ENCODE measurements at regions not wholly inside any gene's neighbourhood (a gene's known extent, or its start where the extent isn't known, plus 50 kb on each side); places are given as distances from the start of the nearest gene placed in this dataset.

- no peak for FAIRE-seq
Observed at GRCh38 chr4:57554556-57555092, 444.4 kb upstream of the IGFBP7 start.

DNA sequence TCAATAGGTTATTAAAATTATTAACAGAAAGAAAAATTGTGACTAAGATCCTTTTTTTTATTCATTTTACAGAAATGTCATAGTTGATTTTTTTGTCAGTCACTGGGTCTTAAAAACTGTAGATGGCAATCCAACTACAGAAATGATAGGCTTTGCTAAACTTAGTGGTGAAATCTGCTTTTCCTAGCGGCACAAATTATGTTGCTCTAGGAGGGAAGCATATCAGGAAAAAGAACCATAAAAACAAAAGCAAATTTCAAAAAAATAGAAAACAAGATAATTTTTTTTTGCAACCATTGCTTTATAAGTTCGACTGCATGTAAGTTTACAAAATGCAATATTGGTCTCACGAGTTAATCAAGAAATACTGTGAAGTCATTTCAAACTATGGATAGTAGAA, 443.5 kb upstream of the IGFBP7 start:
- no peak for FAIRE-seq

DNA sequence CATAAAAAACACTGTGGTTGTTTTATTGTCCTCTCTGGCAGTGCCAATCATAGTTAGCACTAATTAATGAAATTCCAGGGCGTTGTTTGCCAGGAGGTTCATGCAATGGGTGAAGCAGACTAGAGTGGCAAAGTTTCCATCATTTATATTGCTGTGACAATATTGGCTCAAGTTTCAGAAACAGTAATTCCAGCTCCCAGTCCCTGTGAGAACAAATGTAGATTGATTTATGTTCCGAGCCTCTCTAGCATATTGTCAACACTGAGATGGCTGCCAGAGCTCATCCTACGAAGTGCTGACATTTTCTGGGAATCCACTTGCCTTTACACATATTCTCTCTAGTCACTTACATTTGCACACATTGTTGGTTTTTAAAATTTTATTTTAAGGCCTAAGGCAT, 440.0 kb upstream of the IGFBP7 start:
- FAIRE-seq, result no peak

DNA sequence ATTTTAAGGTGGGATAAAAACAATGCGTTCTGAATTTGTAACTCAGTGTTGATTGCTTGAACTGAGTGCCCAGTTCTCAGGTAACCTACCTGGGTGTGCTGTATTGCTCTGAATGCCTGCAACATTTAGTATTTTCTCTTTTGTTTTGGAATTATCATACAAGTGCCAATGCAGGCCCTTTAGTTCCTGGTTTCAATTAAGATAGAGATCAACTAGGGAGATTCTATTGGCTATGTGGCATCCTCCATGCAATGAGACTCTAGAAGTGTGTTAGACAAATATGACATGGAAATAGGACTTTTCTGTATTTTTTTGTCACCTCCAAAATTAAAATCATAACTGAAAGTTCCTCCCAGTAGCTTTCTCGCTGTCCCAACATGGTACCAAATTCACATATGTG, 438.7 kb upstream of the IGFBP7 start:
- FAIRE-seq, result no peak

DNA sequence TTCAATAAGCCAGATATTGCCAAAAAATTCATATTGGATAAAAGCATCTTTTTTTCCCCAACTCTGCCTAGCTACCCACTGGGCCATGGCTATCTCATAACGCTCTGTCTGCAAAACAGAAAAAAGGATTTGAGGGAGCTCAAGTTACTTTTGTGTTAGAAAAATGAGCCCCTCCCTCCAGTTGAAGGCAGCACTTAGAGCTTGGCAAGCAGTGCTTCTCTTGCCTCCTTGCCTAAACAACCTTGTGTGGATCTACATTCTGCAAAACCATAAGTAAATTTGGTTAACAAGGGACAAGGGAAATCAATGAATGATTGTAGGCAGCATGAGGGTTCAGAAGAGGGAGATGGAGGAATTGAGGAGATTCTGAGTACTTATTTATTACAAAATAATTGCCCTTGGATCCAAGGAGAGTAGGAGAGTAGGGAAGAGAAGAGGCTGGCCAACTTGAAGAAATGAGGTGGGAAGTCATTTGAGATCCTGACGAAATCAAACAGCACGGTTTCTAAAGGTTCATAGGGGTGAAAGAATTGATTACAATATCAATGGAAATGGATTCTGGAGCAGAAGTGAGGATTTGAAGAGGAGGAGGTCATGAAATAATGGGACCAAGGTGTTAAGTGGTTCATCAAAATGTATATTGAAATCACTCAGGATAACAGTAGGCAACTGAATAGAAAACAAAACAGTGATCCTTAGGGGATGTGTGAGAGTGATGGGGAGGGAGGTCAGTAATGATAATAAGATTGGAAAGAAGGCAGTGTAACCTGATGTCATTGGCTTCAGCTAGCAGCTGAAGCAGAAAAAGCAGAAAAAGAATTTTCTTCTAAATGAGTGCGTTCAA, 434.8 kb upstream of the IGFBP7 start:
- FAIRE-seq, result no peak

GRCh38 chr4:57504797-57505530, 394.8 kb upstream of the IGFBP7 start:
- FAIRE-seq, result no peak

GRCh38 chr4:57504139-57504538, 394.0 kb upstream of the IGFBP7 start:
- FAIRE-seq, result no peak

DNA sequence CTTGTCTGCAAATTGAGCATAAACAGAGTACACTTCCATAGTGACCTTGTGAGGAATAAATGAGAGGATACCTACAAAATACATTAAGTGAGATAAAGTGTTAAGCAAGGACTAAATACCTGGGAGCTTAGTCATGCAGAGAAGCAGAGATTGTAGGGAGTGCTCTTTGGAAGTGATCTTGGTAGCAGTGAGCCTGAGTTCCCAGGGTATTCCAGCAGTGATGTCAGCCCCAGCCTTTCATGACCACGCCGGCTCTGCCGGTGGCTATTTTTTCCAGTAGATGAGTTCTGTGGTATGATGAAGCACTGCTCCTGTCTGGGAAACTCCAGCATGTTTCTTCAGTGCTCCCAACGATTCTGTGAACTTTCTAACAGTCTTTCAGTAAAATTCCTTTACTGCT, 391.5 kb upstream of the IGFBP7 start:
- no peak for FAIRE-seq

DNA sequence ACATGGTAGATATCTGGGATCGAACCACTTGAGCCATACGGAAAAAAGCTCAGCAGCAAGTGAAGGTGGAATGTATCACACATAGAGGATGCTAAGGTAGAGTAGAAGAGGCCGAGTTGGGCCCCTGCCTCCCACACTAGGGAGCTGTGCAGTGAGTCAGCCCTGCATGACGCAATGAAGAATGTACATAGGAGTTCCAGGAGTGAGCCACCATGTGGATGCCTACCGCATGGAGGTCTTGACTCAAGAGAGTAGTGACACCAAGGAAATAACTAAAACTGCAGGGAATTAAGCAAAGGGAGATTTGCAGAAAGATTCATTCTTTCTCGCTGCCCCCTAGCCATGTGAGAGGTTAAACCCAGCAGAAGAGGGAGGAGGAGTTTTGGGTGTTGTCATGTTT, 389.6 kb upstream of the IGFBP7 start:
- FAIRE-seq, result no peak

GRCh38 chr4:57498251-57498650, 388.1 kb upstream of the IGFBP7 start:
- FAIRE-seq, result no peak

- FAIRE-seq, result no peak
Observed at GRCh38 chr4:57496697-57497471, 386.7 kb upstream of the IGFBP7 start.

- FAIRE-seq, result no peak
Observed at GRCh38 chr4:57494821-57495220, 384.6 kb upstream of the IGFBP7 start.

DNA sequence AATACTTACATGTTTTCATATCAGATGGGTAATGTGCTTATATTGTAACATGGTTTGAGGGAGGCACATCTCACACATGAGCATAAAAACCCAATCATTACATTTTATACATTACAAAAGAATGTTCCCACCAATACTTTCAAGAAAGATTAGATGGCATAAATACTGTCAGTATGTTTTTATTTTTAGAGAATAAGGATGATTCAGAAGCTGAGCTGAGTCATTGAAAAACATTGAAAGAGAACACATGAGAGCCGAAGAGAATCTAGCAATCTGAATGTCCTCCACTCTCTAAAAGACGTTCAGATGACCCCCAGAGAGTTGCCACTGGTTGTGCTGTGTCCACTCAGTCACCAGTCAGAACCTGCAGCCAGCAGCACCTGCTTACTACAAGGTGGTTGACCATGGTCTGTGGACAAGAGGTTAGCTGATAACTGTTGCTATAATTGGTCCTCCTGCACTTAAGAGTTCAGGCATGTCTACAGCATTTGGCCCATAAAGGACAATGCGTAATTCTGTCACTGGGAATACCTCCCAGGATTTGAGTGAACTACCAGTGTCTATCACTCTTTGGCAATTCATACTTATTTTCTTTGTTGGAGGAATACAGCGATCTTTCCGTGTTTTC, 382.2 kb upstream of the IGFBP7 start:
- no peak for FAIRE-seq

GRCh38 chr4:57491388-57491787, 381.2 kb upstream of the IGFBP7 start:
- no peak for FAIRE-seq

GRCh38 chr4:57490520-57491255, 380.5 kb upstream of the IGFBP7 start:
- no peak for FAIRE-seq

GRCh38 chr4:57488366-57489162, 378.4 kb upstream of the IGFBP7 start:
- FAIRE-seq, result no peak

GRCh38 chr4:57475424-57475823, 365.2 kb upstream of the IGFBP7 start:
- no peak for FAIRE-seq

DNA sequence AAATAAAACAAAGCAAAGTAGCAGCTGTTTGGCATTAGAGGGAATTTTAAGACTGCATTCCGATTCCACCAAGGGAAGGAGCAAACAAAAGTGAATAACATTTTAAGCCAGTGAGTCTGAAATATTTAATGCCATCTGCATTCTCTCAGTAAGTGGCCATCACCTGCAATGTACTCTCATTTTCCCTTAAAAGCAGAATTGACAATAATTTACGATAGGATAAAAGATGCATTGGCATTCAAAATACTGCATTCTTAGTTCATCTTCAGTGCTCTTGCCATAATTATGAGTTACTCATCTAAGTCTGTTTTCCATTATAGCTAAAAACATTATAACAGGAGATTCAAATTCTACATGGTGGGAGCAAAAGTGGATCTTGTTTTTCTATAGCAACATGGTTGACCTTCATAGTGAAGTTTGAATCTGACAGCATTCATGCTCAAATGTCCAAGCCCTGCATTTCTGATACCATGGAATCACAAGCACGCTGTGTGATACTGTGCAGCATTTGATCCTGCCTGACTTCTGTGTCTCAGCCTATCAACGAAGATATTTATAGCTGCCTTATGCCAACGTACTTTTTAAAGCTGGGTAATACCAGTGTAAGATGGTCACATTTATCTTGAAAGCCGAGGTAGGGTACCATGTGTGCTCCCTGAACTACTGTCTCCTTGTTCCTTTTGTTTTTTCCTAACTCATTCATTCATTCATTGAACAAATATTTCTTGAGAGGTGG, 355.3 kb upstream of the IGFBP7 start:
- no peak for FAIRE-seq

DNA sequence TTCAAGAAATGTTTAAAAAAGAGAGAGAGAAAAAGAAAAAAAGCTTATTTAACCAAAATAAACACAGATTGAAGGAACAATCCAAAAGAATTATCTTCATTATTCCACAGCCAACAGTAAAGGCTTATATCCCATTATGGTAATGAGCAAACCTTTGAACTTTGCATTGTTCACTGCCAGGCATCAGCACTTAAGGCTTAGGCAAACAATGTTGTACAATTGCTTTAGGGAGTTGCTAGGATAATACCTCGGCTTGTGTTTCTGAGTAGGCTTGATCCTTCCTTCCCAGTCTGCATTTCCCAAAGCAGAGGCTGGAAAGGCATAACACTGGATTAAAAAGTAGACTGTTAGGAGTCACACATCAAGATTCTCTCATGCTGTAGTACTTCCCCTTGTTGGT, 352.7 kb upstream of the IGFBP7 start:
- FAIRE-seq, result no peak

DNA sequence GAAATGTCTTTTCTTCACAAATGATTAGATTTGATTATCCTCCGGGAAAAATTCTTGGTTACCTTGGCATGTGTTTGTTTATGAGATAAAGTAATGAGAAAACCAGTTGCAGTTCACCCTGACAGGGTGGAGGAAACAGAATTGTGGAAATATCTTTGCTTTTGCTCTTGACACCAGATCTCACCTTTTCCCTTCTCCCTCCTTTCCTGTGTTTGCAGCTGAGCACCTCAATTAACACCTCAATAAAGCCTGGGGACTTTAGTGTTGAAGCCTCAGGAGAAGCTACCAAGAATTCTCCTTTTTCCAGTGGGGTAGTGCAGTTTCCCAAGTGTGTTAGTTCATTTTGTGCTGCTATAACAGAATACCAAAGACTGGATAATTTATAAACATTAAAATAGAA, 350.8 kb upstream of the IGFBP7 start:
- FAIRE-seq, result no peak

DNA sequence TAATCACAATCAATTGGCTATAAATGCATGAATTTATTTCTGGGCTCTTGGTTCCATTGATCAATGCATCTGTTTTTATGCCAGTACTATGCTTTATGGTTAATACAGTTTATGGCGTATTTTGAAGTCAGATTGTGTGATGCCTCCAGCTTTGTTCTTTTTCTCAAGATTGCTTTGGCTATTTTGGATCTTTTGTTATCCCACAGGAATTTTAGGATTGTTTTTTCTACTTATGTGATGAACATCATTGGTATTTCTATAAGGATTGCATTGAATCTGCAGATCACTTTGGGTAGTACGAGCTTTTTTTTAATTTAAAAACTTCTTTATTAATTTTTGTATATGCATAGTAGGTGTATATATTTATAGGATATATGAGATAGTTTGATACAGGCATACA, 338.7 kb upstream of the IGFBP7 start:
- no peak for FAIRE-seq

Measured in TTC549 (cell line).